ENCODE measurements at regions not wholly inside any gene's neighbourhood (a gene's known extent, or its start where the extent isn't known, plus 50 kb on each side); places are given as distances from the start of the nearest gene placed in this dataset.
"Not testable (repeated sequence)": the region's sequence is repeated elsewhere in the genome, so short reads cannot be mapped to it uniquely, and the experiment has no call there.

GRCh38 chr10:21114683-21115082 lies 217.6 kb upstream of the NEBL start:
- TF ChIP-seq CTCF (IDR thresholded peaks at IDR 0.05): no peak
- DNase-seq (no peak), ATAC-seq (no peak)
- POLR2A ChIA-PET: no interaction called here
- CTCF ChIA-PET: no interaction called here
- intact Hi-C loops (cut with micrococcal nuclease): no loop called here
- no peaks in the 10 kb centered on the region for H3K4me1 Mint-ChIP-seq (ENCODE audit: low read depth)
- H3K27me3 Mint-ChIP-seq: peaks cover 5% of the 10 kb centered on the region
- no peaks in the 10 kb centered on the region for H3K36me3 Mint-ChIP-seq (ENCODE audit: low read depth)
- no peak overlapping the region for H3K27ac Mint-ChIP-seq
- H3K4me3 Mint-ChIP-seq: no peak overlapping the region
- peaks cover 3% of the 10 kb centered on the region for H3K9me3 Mint-ChIP-seq

- Mint-ChIP-seq H3K9me3 (peaks cover 2% of the 10 kb centered on the region), H3K27ac (no peak overlapping the region), H3K4me3 (no peak overlapping the region), H3K27me3 (peaks cover 10% of the 10 kb centered on the region), H3K4me1 (ENCODE audit: low read depth) (no peaks in the 10 kb centered on the region), H3K36me3 (ENCODE audit: low read depth) (no peaks in the 10 kb centered on the region)
- ChIA-PET CTCF (no interaction called here), POLR2A (no interaction called here)
- DNase-seq (no peak), ATAC-seq (no peak)
- no peak for TF ChIP-seq CTCF (IDR thresholded peaks at IDR 0.05)
- intact Hi-C loops (cut with micrococcal nuclease): no loop called here
Observed at GRCh38 chr10:21110358-21110757, 213.2 kb upstream of the NEBL start.

- H3K4me1 Mint-ChIP-seq (ENCODE audit: low read depth); H3K27me3 Mint-ChIP-seq; POLR2A ChIA-PET; CTCF ChIA-PET; ATAC-seq; H3K4me3 Mint-ChIP-seq; H3K9me3 Mint-ChIP-seq; H3K36me3 Mint-ChIP-seq (ENCODE audit: low read depth); DNase-seq; H3K27ac Mint-ChIP-seq; intact Hi-C loops (cut with micrococcal nuclease): not testable (repeated sequence)
Observed at GRCh38 chr10:21106931-21107330, 209.8 kb upstream of the NEBL start.

- CTCF ChIA-PET; H3K27me3 Mint-ChIP-seq; H3K27ac Mint-ChIP-seq; H3K36me3 Mint-ChIP-seq (ENCODE audit: low read depth); POLR2A ChIA-PET; H3K4me3 Mint-ChIP-seq; H3K9me3 Mint-ChIP-seq; DNase-seq; intact Hi-C loops (cut with micrococcal nuclease); ATAC-seq: not testable (repeated sequence)
- peaks cover 11% of the 10 kb centered on the region for H3K4me1 Mint-ChIP-seq (ENCODE audit: low read depth)
Observed at GRCh38 chr10:21105331-21105730, 208.2 kb upstream of the NEBL start.

- Mint-ChIP-seq H3K36me3 (ENCODE audit: low read depth) (no peaks in the 10 kb centered on the region), H3K4me1 (ENCODE audit: low read depth) (peaks cover 20% of the 10 kb centered on the region), H3K27ac (peak overlapping the region; percentile 21), H3K4me3 (no peak overlapping the region), H3K27me3 (no peaks in the 10 kb centered on the region), H3K9me3 (no peaks in the 10 kb centered on the region)
- DNase-seq: peak; percentile 20
- ATAC-seq: peak; percentile 73
- TF ChIP-seq CTCF (IDR thresholded peaks at IDR 0.05): no peak
- ChIA-PET CTCF (no interaction called here), POLR2A (no interaction called here)
- intact Hi-C loops (cut with micrococcal nuclease): no loop called here
Observed at GRCh38 chr10:21100871-21101514, 203.9 kb upstream of the NEBL start.

- POLR2A ChIA-PET: no interaction called here
- TF ChIP-seq CTCF (IDR thresholded peaks at IDR 0.05): no peak
- intact Hi-C loops (cut with micrococcal nuclease): no loop called here
- CTCF ChIA-PET: no interaction called here
- H3K27me3 Mint-ChIP-seq: no peaks in the 10 kb centered on the region
- no peak overlapping the region for H3K27ac Mint-ChIP-seq
- no peak for ATAC-seq
- no peaks in the 10 kb centered on the region for H3K36me3 Mint-ChIP-seq (ENCODE audit: low read depth)
- DNase-seq: no peak
- no peaks in the 10 kb centered on the region for H3K9me3 Mint-ChIP-seq
- no peak overlapping the region for H3K4me3 Mint-ChIP-seq
- peaks cover 20% of the 10 kb centered on the region for H3K4me1 Mint-ChIP-seq (ENCODE audit: low read depth)
Observed at GRCh38 chr10:21100190-21100589, 203.1 kb upstream of the NEBL start.
